ENCODE measurements at regions not wholly inside any gene's neighbourhood (a gene's known extent, or its start where the extent isn't known, plus 50 kb on each side); places are given as distances from the start of the nearest gene placed in this dataset.

- TF ChIP-seq SRF (IDR thresholded peaks at IDR 0.05; ENCODE audit: low read depth): no peak
- no peak for TF ChIP-seq CEBPB (IDR thresholded peaks at IDR 0.05; ENCODE audit: low read depth)
- TF ChIP-seq, protein P1, sequence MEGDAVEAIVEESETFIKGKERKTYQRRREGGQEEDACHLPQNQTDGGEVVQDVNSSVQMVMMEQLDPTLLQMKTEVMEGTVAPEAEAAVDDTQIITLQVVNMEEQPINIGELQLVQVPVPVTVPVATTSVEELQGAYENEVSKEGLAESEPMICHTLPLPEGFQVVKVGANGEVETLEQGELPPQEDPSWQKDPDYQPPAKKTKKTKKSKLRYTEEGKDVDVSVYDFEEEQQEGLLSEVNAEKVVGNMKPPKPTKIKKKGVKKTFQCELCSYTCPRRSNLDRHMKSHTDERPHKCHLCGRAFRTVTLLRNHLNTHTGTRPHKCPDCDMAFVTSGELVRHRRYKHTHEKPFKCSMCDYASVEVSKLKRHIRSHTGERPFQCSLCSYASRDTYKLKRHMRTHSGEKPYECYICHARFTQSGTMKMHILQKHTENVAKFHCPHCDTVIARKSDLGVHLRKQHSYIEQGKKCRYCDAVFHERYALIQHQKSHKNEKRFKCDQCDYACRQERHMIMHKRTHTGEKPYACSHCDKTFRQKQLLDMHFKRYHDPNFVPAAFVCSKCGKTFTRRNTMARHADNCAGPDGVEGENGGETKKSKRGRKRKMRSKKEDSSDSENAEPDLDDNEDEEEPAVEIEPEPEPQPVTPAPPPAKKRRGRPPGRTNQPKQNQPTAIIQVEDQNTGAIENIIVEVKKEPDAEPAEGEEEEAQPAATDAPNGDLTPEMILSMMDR (IDR thresholded peaks at IDR 0.05 in 2 of 3, conservative IDR thresholded peaks at IDR 0.05 in 1 of 3; ENCODE audit: borderline replicate concordance in 1 of 3, insufficient read depth in 1 of 3, low read depth in 2 of 3, low read length in 2 of 3): no peak
- TF ChIP-seq POLR2A (IDR thresholded peaks at IDR 0.05; ENCODE audit: borderline replicate concordance, extremely low read depth, insufficient read depth, insufficient read length): no peak
- TF ChIP-seq EZH2 (IDR thresholded peaks at IDR 0.05): no peak
- TF ChIP-seq TCF7L2 (IDR thresholded peaks at IDR 0.05; ENCODE audit: borderline replicate concordance, extremely low read depth, insufficient read depth, insufficient read length): no peak
- no peak for TF ChIP-seq EZH2phosphoT487 (IDR thresholded peaks at IDR 0.05; ENCODE audit: borderline replicate concordance)
- TF ChIP-seq RAD21 (IDR thresholded peaks at IDR 0.05; ENCODE audit: low read depth): no peak
- no peak for TF ChIP-seq ZFX (IDR thresholded peaks at IDR 0.05)
- no peak for TF ChIP-seq SP1 (IDR thresholded peaks at IDR 0.05; ENCODE audit: low read depth)
- TF ChIP-seq SIN3A (IDR thresholded peaks at IDR 0.05; ENCODE audit: low read depth): no peak
- TF ChIP-seq, protein P2, sequence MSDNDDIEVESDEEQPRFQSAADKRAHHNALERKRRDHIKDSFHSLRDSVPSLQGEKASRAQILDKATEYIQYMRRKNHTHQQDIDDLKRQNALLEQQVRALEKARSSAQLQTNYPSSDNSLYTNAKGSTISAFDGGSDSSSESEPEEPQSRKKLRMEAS (IDR thresholded peaks at IDR 0.05): no peak
- no peak for TF ChIP-seq POLR2AphosphoS5 (IDR thresholded peaks at IDR 0.05; ENCODE audit: low read depth, low read length)
These were observed 99.4 kb upstream of the EPHA4 start for GRCh38 chr2:221671515-221671914.

Data from HCT116 (cell line).